ENCODE measurements at regions not wholly inside any gene's neighbourhood (a gene's known extent, or its start where the extent isn't known, plus 50 kb on each side); places are given as distances from the start of the nearest gene placed in this dataset.
"Not testable (repeated sequence)": the region's sequence is repeated elsewhere in the genome, so short reads cannot be mapped to it uniquely, and the experiment has no call there.

- DNase-seq: no peak
Measured at GRCh38 chr16:56011808-56012481, 136.8 kb upstream of the CES5A start.

- no peak for DNase-seq
Measured at GRCh38 chr16:56005958-56006357, 130.8 kb upstream of the CES5A start.

GRCh38 chr16:55999683-56000082 lies 124.5 kb upstream of the CES5A start:
- DNase-seq: no peak

GRCh38 chr16:55993088-55993487 lies 117.9 kb upstream of the CES5A start:
- DNase-seq: no peak

- DNase-seq: no peak
Measured at GRCh38 chr16:55992551-55992950, 117.4 kb upstream of the CES5A start.

GRCh38 chr16:55991843-55992242 lies 116.7 kb upstream of the CES5A start:
- no peak for DNase-seq

GRCh38 chr16:55989569-55989907 lies 114.4 kb upstream of the CES5A start:
- DNase-seq: no peak

- not testable (repeated sequence) for DNase-seq
Measured at GRCh38 chr16:55988850-55989568, 113.8 kb upstream of the CES5A start.

- no peak for DNase-seq
Measured at GRCh38 chr16:55988013-55988412, 112.8 kb upstream of the CES5A start.

GRCh38 chr16:55982597-55982996 lies 107.4 kb upstream of the CES5A start:
- DNase-seq: no peak

- no peak for DNase-seq
Measured at GRCh38 chr16:55981557-55981956, 106.4 kb upstream of the CES5A start.

- no peak for DNase-seq
Measured at GRCh38 chr16:55976815-55977214, 101.6 kb upstream of the CES5A start.

- DNase-seq: no peak
Measured at GRCh38 chr16:55971447-55971846, 96.3 kb upstream of the CES5A start.

GRCh38 chr16:55968221-55968620 lies 93.0 kb upstream of the CES5A start:
- DNase-seq: no peak

- DNase-seq: peak; percentile 62
Measured at GRCh38 chr16:55964923-55965475, 89.8 kb upstream of the CES5A start.

- no peak for DNase-seq
Measured at GRCh38 chr16:55955845-55956244, 80.7 kb upstream of the CES5A start.

- no peak for DNase-seq
Measured at GRCh38 chr16:55955424-55955823, 80.3 kb upstream of the CES5A start.

GRCh38 chr16:55954906-55955305 lies 79.7 kb upstream of the CES5A start:
- DNase-seq: no peak

- peak; percentile 66 for DNase-seq
Measured at GRCh38 chr16:55949518-55949917, 74.3 kb upstream of the CES5A start.

GRCh38 chr16:55948230-55948629 lies 73.1 kb upstream of the CES5A start:
- no peak for DNase-seq

GRCh38 chr16:55947366-55947765 lies 72.2 kb upstream of the CES5A start:
- DNase-seq: no peak

GRCh38 chr16:55944377-55944802 lies 69.2 kb upstream of the CES5A start:
- DNase-seq: peak; percentile 78

GRCh38 chr16:55943267-55943666 lies 68.1 kb upstream of the CES5A start:
- DNase-seq: no peak

- no peak for DNase-seq
Measured at GRCh38 chr16:55942821-55943220, 67.6 kb upstream of the CES5A start.

- DNase-seq: no peak
Measured at GRCh38 chr16:55941552-55941951, 66.4 kb upstream of the CES5A start.
